ENCODE measurements at regions not wholly inside any gene's neighbourhood (a gene's known extent, or its start where the extent isn't known, plus 50 kb on each side); places are given as distances from the start of the nearest gene placed in this dataset.

DNA sequence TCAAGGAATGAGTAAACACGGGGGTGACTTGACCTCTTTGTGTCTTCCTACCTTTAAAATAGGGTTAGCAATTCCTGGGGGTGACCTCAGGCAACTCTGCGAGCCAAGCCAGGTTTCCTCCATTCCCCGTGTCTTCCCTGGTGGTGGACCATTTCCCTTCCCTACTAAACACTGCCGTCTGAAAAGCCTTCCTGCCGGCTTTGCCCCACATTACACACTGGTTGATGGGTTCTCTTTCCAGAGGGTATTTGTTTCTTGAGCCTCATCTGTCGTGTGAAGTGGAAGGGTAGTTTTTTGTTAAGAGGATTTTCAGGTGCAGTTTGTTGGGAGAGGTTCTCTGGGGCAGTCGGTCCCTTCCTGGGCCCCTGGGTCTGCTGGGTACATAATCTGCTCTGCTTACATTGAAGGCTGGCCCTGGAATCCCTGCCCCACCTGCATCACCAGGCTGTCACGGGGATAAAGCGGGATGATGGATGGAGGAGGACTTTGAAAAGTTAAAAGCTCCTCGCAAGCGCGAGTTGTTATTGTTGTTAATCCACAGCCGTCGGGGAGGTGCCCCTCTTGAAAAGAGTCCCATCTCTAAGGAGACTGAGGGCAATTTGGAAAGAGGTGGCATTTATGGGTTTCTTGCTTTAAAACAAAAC lies 175.4 kb upstream of the SPRED2 start (continued):
- TF ChIP-seq, protein P1, sequence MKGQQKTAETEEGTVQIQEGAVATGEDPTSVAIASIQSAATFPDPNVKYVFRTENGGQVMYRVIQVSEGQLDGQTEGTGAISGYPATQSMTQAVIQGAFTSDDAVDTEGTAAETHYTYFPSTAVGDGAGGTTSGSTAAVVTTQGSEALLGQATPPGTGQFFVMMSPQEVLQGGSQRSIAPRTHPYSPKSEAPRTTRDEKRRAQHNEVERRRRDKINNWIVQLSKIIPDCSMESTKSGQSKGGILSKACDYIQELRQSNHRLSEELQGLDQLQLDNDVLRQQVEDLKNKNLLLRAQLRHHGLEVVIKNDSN (CRISPR knock-in tag; IDR thresholded peaks at IDR 0.05), result no peak
- TF ChIP-seq ZNF219 (CRISPR knock-in tag; IDR thresholded peaks at IDR 0.05; ENCODE audit: borderline replicate concordance) (no peak), JUN (CRISPR knock-in tag; IDR thresholded peaks at IDR 0.05) (no peak), SMAD4 (CRISPR knock-in tag; IDR thresholded peaks at IDR 0.05) (no peak), CBFB (CRISPR knock-in tag; IDR thresholded peaks at IDR 0.05; ENCODE audit: low read depth) (no peak)

GRCh38 chr2:65605743-65606058 lies 173.3 kb upstream of the SPRED2 start:
- peaks cover 6% of the 10 kb centered on the region; the same call in 1 of the 2 replicates for H3K9me3 Mint-ChIP-seq
- H3K36me3 Mint-ChIP-seq, result no peaks in the 10 kb centered on the region
- no peak overlapping the region for H3K4me3 Mint-ChIP-seq
- H3K27me3 Mint-ChIP-seq (ENCODE audit: low read depth), result no peaks in the 10 kb centered on the region
- TF ChIP-seq, protein P1 (CRISPR knock-in tag; IDR thresholded peaks at IDR 0.05), result no peak
- TF ChIP-seq SP1 (CRISPR knock-in tag; conservative IDR thresholded peaks at IDR 0.05) (no peak), CREB1 (CRISPR knock-in tag; IDR thresholded peaks at IDR 0.05) (no peak), MXD4 (CRISPR knock-in tag; IDR thresholded peaks at IDR 0.05; ENCODE audit: borderline replicate concordance) (no peak), ZNF532 (CRISPR knock-in tag; IDR thresholded peaks at IDR 0.05; ENCODE audit: borderline replicate concordance) (no peak), ZNF138 (CRISPR knock-in tag; conservative IDR thresholded peaks at IDR 0.05) (no peak), PRDM15 (CRISPR knock-in tag; IDR thresholded peaks at IDR 0.05) (no peak), ZSCAN18 (CRISPR knock-in tag; IDR thresholded peaks at IDR 0.05) (no peak), HMGA2 (CRISPR knock-in tag; IDR thresholded peaks at IDR 0.05) (no peak), KAT7 (CRISPR knock-in tag; IDR thresholded peaks at IDR 0.05; ENCODE audit: borderline replicate concordance) (no peak), MYBL2 (CRISPR knock-in tag; IDR thresholded peaks at IDR 0.05) (no peak)
- TF ChIP-seq, protein P2, sequence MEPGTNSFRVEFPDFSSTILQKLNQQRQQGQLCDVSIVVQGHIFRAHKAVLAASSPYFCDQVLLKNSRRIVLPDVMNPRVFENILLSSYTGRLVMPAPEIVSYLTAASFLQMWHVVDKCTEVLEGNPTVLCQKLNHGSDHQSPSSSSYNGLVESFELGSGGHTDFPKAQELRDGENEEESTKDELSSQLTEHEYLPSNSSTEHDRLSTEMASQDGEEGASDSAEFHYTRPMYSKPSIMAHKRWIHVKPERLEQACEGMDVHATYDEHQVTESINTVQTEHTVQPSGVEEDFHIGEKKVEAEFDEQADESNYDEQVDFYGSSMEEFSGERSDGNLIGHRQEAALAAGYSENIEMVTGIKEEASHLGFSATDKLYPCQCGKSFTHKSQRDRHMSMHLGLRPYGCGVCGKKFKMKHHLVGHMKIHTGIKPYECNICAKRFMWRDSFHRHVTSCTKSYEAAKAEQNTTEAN (CRISPR knock-in tag; IDR thresholded peaks at IDR 0.05), result no peak
- TF ChIP-seq, protein P3, sequence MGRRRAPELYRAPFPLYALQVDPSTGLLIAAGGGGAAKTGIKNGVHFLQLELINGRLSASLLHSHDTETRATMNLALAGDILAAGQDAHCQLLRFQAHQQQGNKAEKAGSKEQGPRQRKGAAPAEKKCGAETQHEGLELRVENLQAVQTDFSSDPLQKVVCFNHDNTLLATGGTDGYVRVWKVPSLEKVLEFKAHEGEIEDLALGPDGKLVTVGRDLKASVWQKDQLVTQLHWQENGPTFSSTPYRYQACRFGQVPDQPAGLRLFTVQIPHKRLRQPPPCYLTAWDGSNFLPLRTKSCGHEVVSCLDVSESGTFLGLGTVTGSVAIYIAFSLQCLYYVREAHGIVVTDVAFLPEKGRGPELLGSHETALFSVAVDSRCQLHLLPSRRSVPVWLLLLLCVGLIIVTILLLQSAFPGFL (CRISPR knock-in tag; IDR thresholded peaks at IDR 0.05; ENCODE audit: borderline replicate concordance), result no peak
- ATAC-seq, result no peak
- no peak for DNase-seq (ENCODE audit: low spot score)
- peaks cover 7% of the 10 kb centered on the region for H3K4me1 Mint-ChIP-seq
- ChIA-PET POLR2A (no interaction called here), CTCF (no interaction called here)
- H3K27ac Mint-ChIP-seq, result no peak overlapping the region

All from WTC11 (cell line).